Fibroblast of mammary gland (primary cell): ENCODE measurements at regions not wholly inside any gene's neighbourhood (a gene's known extent, or its start where the extent isn't known, plus 50 kb on each side); places are given as distances from the start of the nearest gene placed in this dataset.
A peak's percentile ranks its signal among the peaks of the same experiment; 100 is the strongest.

ENCODE experiments used
- DNase-seq: peaks from one replicate; pipeline ENCODE4 v3.0.0-alpha.2; 2010; ENCODE audit warnings: low read depth
- H3K4me3 ChIP-seq: 2 replicates; pipeline ENCODE4 v1.5.1; 2011; ENCODE audit warnings: low read depth, mild to moderate bottlenecking, low read length, moderate library complexity; ENCODE audit not compliant: control insufficient read depth
- TF ChIP-seq, protein P1 (sequence below): conservative IDR thresholded peaks from 2 replicates; pipeline ENCODE4 v1.5.1; 2011; ENCODE audit warnings: low read depth, low read length, inconsistent platforms; ENCODE audit not compliant: control insufficient read depth, insufficient read depth

GRCh38 chr2:67515056-67515455, 117.9 kb downstream of the ETAA1 start:
- TF ChIP-seq, protein P1, sequence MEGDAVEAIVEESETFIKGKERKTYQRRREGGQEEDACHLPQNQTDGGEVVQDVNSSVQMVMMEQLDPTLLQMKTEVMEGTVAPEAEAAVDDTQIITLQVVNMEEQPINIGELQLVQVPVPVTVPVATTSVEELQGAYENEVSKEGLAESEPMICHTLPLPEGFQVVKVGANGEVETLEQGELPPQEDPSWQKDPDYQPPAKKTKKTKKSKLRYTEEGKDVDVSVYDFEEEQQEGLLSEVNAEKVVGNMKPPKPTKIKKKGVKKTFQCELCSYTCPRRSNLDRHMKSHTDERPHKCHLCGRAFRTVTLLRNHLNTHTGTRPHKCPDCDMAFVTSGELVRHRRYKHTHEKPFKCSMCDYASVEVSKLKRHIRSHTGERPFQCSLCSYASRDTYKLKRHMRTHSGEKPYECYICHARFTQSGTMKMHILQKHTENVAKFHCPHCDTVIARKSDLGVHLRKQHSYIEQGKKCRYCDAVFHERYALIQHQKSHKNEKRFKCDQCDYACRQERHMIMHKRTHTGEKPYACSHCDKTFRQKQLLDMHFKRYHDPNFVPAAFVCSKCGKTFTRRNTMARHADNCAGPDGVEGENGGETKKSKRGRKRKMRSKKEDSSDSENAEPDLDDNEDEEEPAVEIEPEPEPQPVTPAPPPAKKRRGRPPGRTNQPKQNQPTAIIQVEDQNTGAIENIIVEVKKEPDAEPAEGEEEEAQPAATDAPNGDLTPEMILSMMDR = no peak
- peak; percentile 43 for DNase-seq
- no peak overlapping the region for H3K4me3 ChIP-seq

GRCh38 chr2:67515538-67515937, 118.4 kb downstream of the ETAA1 start:
- TF ChIP-seq, protein P1 = no peak
- H3K4me3 ChIP-seq = no peak overlapping the region
- no peak for DNase-seq

GRCh38 chr2:67516362-67516761, 119.2 kb downstream of the ETAA1 start:
- no peak for DNase-seq
- no peak overlapping the region for H3K4me3 ChIP-seq
- TF ChIP-seq, protein P1 = no peak

GRCh38 chr2:67516899-67517530, 119.9 kb downstream of the ETAA1 start:
- no peak overlapping the region for H3K4me3 ChIP-seq
- peak; percentile 89 for DNase-seq
- TF ChIP-seq, protein P1 = no peak

DNA sequence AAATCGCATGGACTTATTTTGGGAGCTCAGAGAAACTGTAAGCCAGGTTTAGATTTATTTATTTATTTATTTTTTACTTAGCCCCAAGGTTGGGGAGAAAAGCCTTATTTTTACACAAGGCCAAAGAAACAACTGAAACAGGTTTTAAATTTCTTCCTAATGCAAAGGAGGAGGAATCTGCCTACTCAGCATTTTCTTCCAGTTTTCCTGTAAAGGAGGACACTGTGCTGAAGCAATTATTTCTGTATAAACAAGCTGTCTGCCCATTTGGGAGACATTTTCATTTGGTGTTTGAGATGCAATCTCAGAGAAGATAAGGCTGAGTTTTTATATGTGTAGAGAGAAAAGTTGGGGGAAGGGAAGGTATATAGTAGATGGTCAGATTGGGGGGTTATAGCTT, 125.0 kb downstream of the ETAA1 start:
- H3K4me3 ChIP-seq = no peak overlapping the region
- DNase-seq = no peak
- TF ChIP-seq, protein P1 = no peak

DNA sequence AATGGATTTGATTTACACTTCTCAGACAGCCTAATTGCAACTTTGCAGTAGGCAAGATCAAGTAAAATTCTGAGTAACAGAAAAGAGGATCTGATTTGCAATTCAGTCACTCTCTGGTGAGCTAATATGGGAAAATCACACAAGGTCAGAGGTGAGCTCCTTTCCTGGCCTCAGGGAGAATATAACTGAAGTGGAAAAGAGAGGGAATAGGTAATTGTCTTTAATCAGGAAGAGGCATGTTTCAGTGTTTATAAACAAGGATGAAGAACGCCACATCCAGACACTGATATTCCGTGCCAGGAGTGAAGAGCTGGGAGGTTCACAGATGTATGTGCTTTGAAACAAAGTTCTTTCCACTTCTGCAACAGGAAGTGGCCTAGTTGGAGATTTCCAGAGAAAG, 127.1 kb downstream of the ETAA1 start:
- DNase-seq = no peak
- TF ChIP-seq, protein P1 = no peak
- no peak overlapping the region for H3K4me3 ChIP-seq

DNA sequence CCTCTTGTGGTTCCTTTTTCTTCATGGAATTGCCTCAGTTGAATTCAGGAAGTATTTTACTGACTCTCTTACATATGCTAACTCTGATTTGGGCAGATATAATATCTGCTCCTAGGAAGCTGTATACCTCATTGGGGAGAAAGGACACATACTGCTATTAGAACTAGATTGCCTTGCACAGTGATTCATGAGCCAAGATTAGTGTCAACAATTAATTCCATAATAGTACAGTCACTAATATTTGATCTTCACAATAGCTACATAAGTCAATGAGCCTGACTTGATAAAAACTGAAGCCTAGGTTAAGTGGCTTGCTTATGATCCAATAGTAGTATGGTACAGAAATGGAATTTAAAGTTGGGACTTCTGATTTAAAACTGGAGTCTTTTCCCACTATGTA, 127.6 kb downstream of the ETAA1 start:
- no peak overlapping the region for H3K4me3 ChIP-seq
- TF ChIP-seq, protein P1 = no peak

More for the DNA sequence above, 127.6 kb downstream of the ETAA1 start:
- DNase-seq = no peak
